ENCODE measurements at regions not wholly inside any gene's neighbourhood (a gene's known extent, or its start where the extent isn't known, plus 50 kb on each side); places are given as distances from the start of the nearest gene placed in this dataset.
"Not testable (repeated sequence)": the region's sequence is repeated elsewhere in the genome, so short reads cannot be mapped to it uniquely, and the experiment has no call there.

GRCh38 chr2:199586646-199587045 is 128.9 kb upstream of the SATB2 start:
- in situ Hi-C loops (cut with HindIII; ENCODE audit: low pct_unique_long_range_greater_than_20kb, low sequenced_read_pairs), result no loop called here
- DNase-seq (ENCODE audit: low read depth), result no peak

GRCh38 chr2:199583676-199584075 is 125.9 kb upstream of the SATB2 start:
- no peak for DNase-seq (ENCODE audit: low read depth)
- in situ Hi-C loops (cut with HindIII; ENCODE audit: low pct_unique_long_range_greater_than_20kb, low sequenced_read_pairs), result no loop called here

GRCh38 chr2:199581935-199582360 is 124.2 kb upstream of the SATB2 start:
- in situ Hi-C loops (cut with HindIII; ENCODE audit: low pct_unique_long_range_greater_than_20kb, low sequenced_read_pairs), result no loop called here
- no peak for DNase-seq (ENCODE audit: low read depth)

- in situ Hi-C loops (cut with HindIII; ENCODE audit: low pct_unique_long_range_greater_than_20kb, low sequenced_read_pairs), result no loop called here
- DNase-seq (ENCODE audit: low read depth), result no peak
Measured at GRCh38 chr2:199581408-199581807, 123.7 kb upstream of the SATB2 start.

GRCh38 chr2:199575416-199575815 is 117.7 kb upstream of the SATB2 start:
- in situ Hi-C loops (cut with HindIII; ENCODE audit: low pct_unique_long_range_greater_than_20kb, low sequenced_read_pairs), result no loop called here
- no peak for DNase-seq (ENCODE audit: low read depth)

- DNase-seq (ENCODE audit: low read depth), result no peak
- in situ Hi-C loops (cut with HindIII; ENCODE audit: low pct_unique_long_range_greater_than_20kb, low sequenced_read_pairs), result no loop called here
Measured at GRCh38 chr2:199572571-199572970, 114.8 kb upstream of the SATB2 start.

- in situ Hi-C loops (cut with HindIII; ENCODE audit: low pct_unique_long_range_greater_than_20kb, low sequenced_read_pairs), result no loop called here
- DNase-seq (ENCODE audit: low read depth), result no peak
Measured at GRCh38 chr2:199570934-199571333, 113.2 kb upstream of the SATB2 start.

- DNase-seq (ENCODE audit: low read depth), result no peak
- in situ Hi-C loops (cut with HindIII; ENCODE audit: low pct_unique_long_range_greater_than_20kb, low sequenced_read_pairs), result no loop called here
Measured at GRCh38 chr2:199569336-199569735, 111.6 kb upstream of the SATB2 start.

- DNase-seq (ENCODE audit: low read depth), result no peak
- in situ Hi-C loops (cut with HindIII; ENCODE audit: low pct_unique_long_range_greater_than_20kb, low sequenced_read_pairs), result no loop called here
Measured at GRCh38 chr2:199558156-199558555, 100.4 kb upstream of the SATB2 start.

GRCh38 chr2:199556527-199557285 is 99.0 kb upstream of the SATB2 start:
- no peak for DNase-seq (ENCODE audit: low read depth)
- in situ Hi-C loops (cut with HindIII; ENCODE audit: low pct_unique_long_range_greater_than_20kb, low sequenced_read_pairs), result no loop called here

- in situ Hi-C loops (cut with HindIII; ENCODE audit: low pct_unique_long_range_greater_than_20kb, low sequenced_read_pairs), result no loop called here
- no peak for DNase-seq (ENCODE audit: low read depth)
Measured at GRCh38 chr2:199554026-199554425, 96.3 kb upstream of the SATB2 start.

GRCh38 chr2:199552141-199552540 is 94.4 kb upstream of the SATB2 start:
- in situ Hi-C loops (cut with HindIII; ENCODE audit: low pct_unique_long_range_greater_than_20kb, low sequenced_read_pairs), result no loop called here
- DNase-seq (ENCODE audit: low read depth), result no peak

GRCh38 chr2:199543606-199544172 is 86.0 kb upstream of the SATB2 start:
- in situ Hi-C loops (cut with HindIII; ENCODE audit: low pct_unique_long_range_greater_than_20kb, low sequenced_read_pairs), result no loop called here
- DNase-seq (ENCODE audit: low read depth), result no peak

- in situ Hi-C loops (cut with HindIII; ENCODE audit: low pct_unique_long_range_greater_than_20kb, low sequenced_read_pairs), result no loop called here
- DNase-seq (ENCODE audit: low read depth), result no peak
Measured at GRCh38 chr2:199535445-199536177, 77.9 kb upstream of the SATB2 start.

- DNase-seq (ENCODE audit: low read depth); in situ Hi-C loops (cut with HindIII; ENCODE audit: low pct_unique_long_range_greater_than_20kb, low sequenced_read_pairs): not testable (repeated sequence)
Measured at GRCh38 chr2:199533873-199534272, 76.1 kb upstream of the SATB2 start.

GRCh38 chr2:199527071-199527470 is 69.3 kb upstream of the SATB2 start:
- DNase-seq (ENCODE audit: low read depth), result no peak
- in situ Hi-C loops (cut with HindIII; ENCODE audit: low pct_unique_long_range_greater_than_20kb, low sequenced_read_pairs), result no loop called here

GRCh38 chr2:199524689-199525574 is 67.2 kb upstream of the SATB2 start:
- DNase-seq (ENCODE audit: low read depth), result no peak
- in situ Hi-C loops (cut with HindIII; ENCODE audit: low pct_unique_long_range_greater_than_20kb, low sequenced_read_pairs), result no loop called here

GRCh38 chr2:199509403-199509802 is 51.7 kb upstream of the SATB2 start:
- no peak for DNase-seq (ENCODE audit: low read depth)
- in situ Hi-C loops (cut with HindIII; ENCODE audit: low pct_unique_long_range_greater_than_20kb, low sequenced_read_pairs), result no loop called here

Data from Caki2 (cell line).